ENCODE measurements at regions not wholly inside any gene's neighbourhood (a gene's known extent, or its start where the extent isn't known, plus 50 kb on each side); places are given as distances from the start of the nearest gene placed in this dataset.

GRCh38 chr6:50990750-50991446 lies 172.2 kb downstream of the TFAP2B start:
- Histone ChIP-seq H3K27ac (no peak overlapping the region), H3K4me1 (no peaks in the 10 kb centered on the region), H3K27me3 (no peaks in the 10 kb centered on the region), H3K36me3 (no peaks in the 10 kb centered on the region), H3K9me3 (no peaks in the 10 kb centered on the region), H3K4me3 (no peak overlapping the region)
- no peak for TF ChIP-seq CTCF (IDR thresholded peaks at IDR 0.05)
- DNase-seq (ENCODE audit: low spot score): no peak

GRCh38 chr6:50992232-50992631 lies 173.6 kb downstream of the TFAP2B start:
- DNase-seq (ENCODE audit: low spot score): no peak
- Histone ChIP-seq H3K27me3 (no peaks in the 10 kb centered on the region), H3K27ac (no peak overlapping the region), H3K9me3 (no peaks in the 10 kb centered on the region), H3K4me1 (no peaks in the 10 kb centered on the region), H3K4me3 (no peak overlapping the region), H3K36me3 (no peaks in the 10 kb centered on the region)
- TF ChIP-seq CTCF (IDR thresholded peaks at IDR 0.05): no peak

GRCh38 chr6:50992704-50993625 lies 174.3 kb downstream of the TFAP2B start:
- no peak for TF ChIP-seq CTCF (IDR thresholded peaks at IDR 0.05)
- no peaks in the 10 kb centered on the region for H3K4me1 ChIP-seq
- DNase-seq (ENCODE audit: low spot score): no peak
- H3K36me3 ChIP-seq: no peaks in the 10 kb centered on the region
- no peak overlapping the region for H3K27ac ChIP-seq
- H3K9me3 ChIP-seq: no peaks in the 10 kb centered on the region
- H3K4me3 ChIP-seq: no peak overlapping the region
- no peaks in the 10 kb centered on the region for H3K27me3 ChIP-seq

GRCh38 chr6:50993941-50994720 lies 175.5 kb downstream of the TFAP2B start:
- H3K36me3 ChIP-seq: no peaks in the 10 kb centered on the region
- H3K27me3 ChIP-seq: no peaks in the 10 kb centered on the region
- no peak for TF ChIP-seq CTCF (IDR thresholded peaks at IDR 0.05)
- no peak for DNase-seq (ENCODE audit: low spot score)
- H3K9me3 ChIP-seq: no peaks in the 10 kb centered on the region
- H3K4me3 ChIP-seq: no peak overlapping the region
- no peaks in the 10 kb centered on the region for H3K4me1 ChIP-seq
- no peak overlapping the region for H3K27ac ChIP-seq

- H3K27me3 ChIP-seq: no peaks in the 10 kb centered on the region
These were observed 176.4 kb downstream of the TFAP2B start for GRCh38 chr6:50995036-50995435.

More at GRCh38 chr6:50995036-50995435, 176.4 kb downstream of the TFAP2B start:
- Histone ChIP-seq H3K4me1 (no peaks in the 10 kb centered on the region), H3K4me3 (no peak overlapping the region), H3K9me3 (no peaks in the 10 kb centered on the region), H3K27ac (no peak overlapping the region), H3K36me3 (no peaks in the 10 kb centered on the region)
- no peak for DNase-seq (ENCODE audit: low spot score)
- TF ChIP-seq CTCF (IDR thresholded peaks at IDR 0.05): no peak
